Mesothelial cell of epicardium (in vitro differentiated cells): ENCODE measurements at regions not wholly inside any gene's neighbourhood (a gene's known extent, or its start where the extent isn't known, plus 50 kb on each side); places are given as distances from the start of the nearest gene placed in this dataset.
A peak's percentile ranks its signal among the peaks of the same experiment; 100 is the strongest.
"Not testable (repeated sequence)": the region's sequence is repeated elsewhere in the genome, so short reads cannot be mapped to it uniquely, and the experiment has no call there.

Source experiments
- DNase-seq, 2 experiments: peaks; one replicate each; pipeline ENCODE4 v3.0.0; 2021; ENCODE audit warnings: low spot score in 2 of 2; ENCODE audit not compliant: unreplicated experiment in 2 of 2
- H3K27ac Mint-ChIP-seq: 2 replicates; pipeline ENCODE4 v1.8.0; 2021; ENCODE audit warnings: mixed read lengths
- H3K27me3 Mint-ChIP-seq: 2 replicates; pipeline ENCODE4 v1.8.0; 2021; ENCODE audit warnings: low read depth, mixed read lengths
- H3K36me3 Mint-ChIP-seq: 2 replicates; pipeline ENCODE4 v1.8.0; 2021; ENCODE audit warnings: mixed read lengths
- H3K4me1 Mint-ChIP-seq: 2 replicates; pipeline ENCODE4 v1.8.0; 2021; ENCODE audit warnings: mixed read lengths
- H3K4me3 Mint-ChIP-seq: 2 replicates; pipeline ENCODE4 v1.8.0; 2021; ENCODE audit warnings: mild to moderate bottlenecking, moderate library complexity, mixed read lengths
- H3K9me3 Mint-ChIP-seq: 2 replicates; pipeline ENCODE4 v1.8.0; 2021; ENCODE audit warnings: mixed read lengths
- TF ChIP-seq, protein P1 (sequence below): fragments of 200-600 bp; sonication (generic); IDR thresholded peaks from one replicate; pipeline ENCODE4 v1.5.0; 2021; ENCODE audit warnings: antibody characterized with exemption; ENCODE audit not compliant: unreplicated experiment

DNA sequence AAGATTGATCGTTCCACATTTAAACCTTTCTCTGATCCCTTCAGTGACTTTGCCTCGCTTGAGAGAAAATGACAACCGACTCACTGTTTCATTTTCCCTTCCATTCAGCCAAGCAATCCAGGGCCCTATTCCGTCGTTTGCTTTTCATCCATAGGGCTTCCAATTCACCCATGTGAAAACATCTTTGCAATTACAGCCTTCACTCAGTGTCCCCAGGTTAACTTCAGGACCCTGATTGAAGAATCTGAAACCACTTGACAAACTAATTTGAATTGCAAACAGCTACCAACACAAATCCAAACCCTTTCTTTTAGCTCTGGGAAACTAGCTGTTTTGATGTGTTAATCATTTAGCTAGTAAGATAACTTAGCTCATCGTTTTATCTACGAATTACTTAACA lies 120.2 kb upstream of the FAM9C start:
- TF ChIP-seq, protein P1, sequence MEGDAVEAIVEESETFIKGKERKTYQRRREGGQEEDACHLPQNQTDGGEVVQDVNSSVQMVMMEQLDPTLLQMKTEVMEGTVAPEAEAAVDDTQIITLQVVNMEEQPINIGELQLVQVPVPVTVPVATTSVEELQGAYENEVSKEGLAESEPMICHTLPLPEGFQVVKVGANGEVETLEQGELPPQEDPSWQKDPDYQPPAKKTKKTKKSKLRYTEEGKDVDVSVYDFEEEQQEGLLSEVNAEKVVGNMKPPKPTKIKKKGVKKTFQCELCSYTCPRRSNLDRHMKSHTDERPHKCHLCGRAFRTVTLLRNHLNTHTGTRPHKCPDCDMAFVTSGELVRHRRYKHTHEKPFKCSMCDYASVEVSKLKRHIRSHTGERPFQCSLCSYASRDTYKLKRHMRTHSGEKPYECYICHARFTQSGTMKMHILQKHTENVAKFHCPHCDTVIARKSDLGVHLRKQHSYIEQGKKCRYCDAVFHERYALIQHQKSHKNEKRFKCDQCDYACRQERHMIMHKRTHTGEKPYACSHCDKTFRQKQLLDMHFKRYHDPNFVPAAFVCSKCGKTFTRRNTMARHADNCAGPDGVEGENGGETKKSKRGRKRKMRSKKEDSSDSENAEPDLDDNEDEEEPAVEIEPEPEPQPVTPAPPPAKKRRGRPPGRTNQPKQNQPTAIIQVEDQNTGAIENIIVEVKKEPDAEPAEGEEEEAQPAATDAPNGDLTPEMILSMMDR, result no peak
- peaks cover 59% of the 10 kb centered on the region for H3K4me1 Mint-ChIP-seq
- peaks cover 2% of the 10 kb centered on the region for H3K36me3 Mint-ChIP-seq
- H3K27me3 Mint-ChIP-seq, result no peaks in the 10 kb centered on the region
- peaks cover 25% of the 10 kb centered on the region for H3K9me3 Mint-ChIP-seq
- no peak overlapping the region for H3K4me3 Mint-ChIP-seq
- no peak for DNase-seq
- H3K27ac Mint-ChIP-seq, result peak overlapping the region; percentile 84

DNA sequence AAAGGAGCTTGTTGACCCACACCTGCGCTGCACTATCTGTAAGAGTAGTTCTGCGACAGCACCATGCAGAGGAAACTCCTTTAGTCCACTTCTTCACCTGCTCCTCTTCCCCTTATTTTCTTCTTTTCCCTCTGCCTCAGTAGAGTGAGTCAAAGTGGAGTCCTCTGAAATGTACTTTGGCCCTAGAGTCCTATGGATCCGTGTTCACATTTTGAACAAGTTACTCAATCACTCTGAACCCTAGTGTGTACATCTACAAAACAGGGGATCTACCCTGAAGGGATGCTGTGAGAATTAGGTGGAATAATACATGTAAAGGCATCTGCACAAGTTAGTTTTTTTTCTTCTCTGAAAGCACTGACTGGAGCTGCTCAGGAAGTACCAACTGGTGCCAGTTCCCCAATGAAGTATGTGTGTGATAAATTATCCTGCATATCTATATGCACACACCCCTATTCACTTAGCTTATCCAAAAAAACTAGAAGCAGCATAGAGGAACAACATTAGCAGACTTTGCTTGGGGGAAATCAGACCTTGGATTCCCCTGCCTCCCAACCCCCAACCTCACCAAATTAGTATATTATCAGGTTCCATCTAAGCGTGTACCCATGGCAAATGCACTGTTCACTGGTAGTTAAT lies 118.5 kb upstream of the FAM9C start:
- Mint-ChIP-seq H3K4me1 (peaks cover 62% of the 10 kb centered on the region), H3K36me3 (no peaks in the 10 kb centered on the region), H3K9me3 (peaks cover 16% of the 10 kb centered on the region), H3K27ac (no peak overlapping the region), H3K27me3 (no peaks in the 10 kb centered on the region), H3K4me3 (no peak overlapping the region)
- TF ChIP-seq, protein P1, result no peak
- no peak for DNase-seq

DNA sequence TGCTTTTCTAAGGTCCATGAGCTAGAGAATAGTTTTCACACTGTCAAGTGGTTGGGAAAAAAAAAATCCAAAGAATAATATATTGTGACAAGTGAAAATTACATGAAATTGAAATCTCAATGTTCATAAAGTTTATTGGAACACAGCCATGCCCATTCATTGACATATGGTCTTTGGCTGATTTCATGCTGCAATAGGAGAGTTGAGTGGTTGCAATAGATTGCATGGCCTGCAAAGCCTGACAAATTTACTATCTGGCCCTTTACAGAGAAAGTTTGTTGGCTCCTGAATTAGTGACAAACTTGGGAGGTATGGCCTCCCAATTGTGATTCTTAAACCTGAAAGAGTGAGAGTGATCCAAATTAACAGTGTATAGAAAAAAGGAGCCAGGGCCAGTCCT lies 115.5 kb upstream of the FAM9C start:
- Mint-ChIP-seq H3K36me3 (no peaks in the 10 kb centered on the region), H3K27me3 (no peaks in the 10 kb centered on the region), H3K4me3 (no peak overlapping the region), H3K4me1 (peaks cover 38% of the 10 kb centered on the region), H3K9me3 (peaks cover 12% of the 10 kb centered on the region), H3K27ac (peak overlapping the region; percentile 55)
- no peak for DNase-seq
- TF ChIP-seq, protein P1, result no peak

DNA sequence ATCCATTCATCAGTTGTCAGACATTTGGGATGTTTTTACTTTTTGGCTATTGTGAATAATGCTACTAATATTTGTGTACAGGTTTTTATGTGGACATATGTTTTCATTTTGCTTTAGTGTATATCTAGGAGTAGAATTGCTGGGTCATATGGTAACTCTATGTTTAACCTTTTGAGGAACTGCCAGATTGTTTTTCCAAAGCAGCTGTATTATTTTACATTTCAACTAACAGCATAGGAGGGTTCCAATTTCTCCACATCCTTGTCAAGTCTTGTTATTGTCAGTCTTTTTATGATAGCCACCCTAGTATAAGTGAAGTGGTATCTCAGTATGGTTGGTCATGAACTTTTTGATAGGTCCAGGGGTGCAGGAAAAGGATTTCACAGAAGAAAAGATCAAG lies 114.5 kb upstream of the FAM9C start:
- Mint-ChIP-seq H3K27me3 (no peaks in the 10 kb centered on the region), H3K9me3 (peaks cover 19% of the 10 kb centered on the region), H3K4me1 (peaks cover 30% of the 10 kb centered on the region), H3K4me3 (no peak overlapping the region), H3K36me3 (peaks cover 2% of the 10 kb centered on the region), H3K27ac (peak overlapping the region; percentile 55)
- DNase-seq, result no peak
- TF ChIP-seq, protein P1, result no peak

DNA sequence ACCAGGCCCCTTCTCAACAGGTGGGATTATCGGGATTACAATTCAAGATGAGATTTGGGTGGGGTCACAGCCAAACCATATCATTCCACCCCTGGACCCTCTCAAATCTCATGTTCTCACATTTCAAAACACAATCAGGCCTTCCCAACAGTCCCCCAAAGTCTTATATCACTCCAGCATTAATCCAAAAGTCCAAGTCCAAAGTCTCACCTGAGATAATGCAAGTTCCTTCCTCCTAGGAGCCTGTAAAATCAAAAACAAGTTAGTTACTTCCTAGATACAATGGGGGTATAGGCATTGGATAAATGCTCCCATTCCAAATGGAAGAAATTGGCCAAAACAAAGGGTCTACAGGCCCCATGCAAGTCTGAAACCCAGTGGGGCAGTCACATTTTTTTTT lies 111.1 kb upstream of the FAM9C start:
- not testable (repeated sequence) for H3K27me3 Mint-ChIP-seq, H3K36me3 Mint-ChIP-seq, H3K4me3 Mint-ChIP-seq, DNase-seq, H3K27ac Mint-ChIP-seq
- H3K9me3 Mint-ChIP-seq, result peaks cover 29% of the 10 kb centered on the region
- peaks cover 21% of the 10 kb centered on the region for H3K4me1 Mint-ChIP-seq

DNA sequence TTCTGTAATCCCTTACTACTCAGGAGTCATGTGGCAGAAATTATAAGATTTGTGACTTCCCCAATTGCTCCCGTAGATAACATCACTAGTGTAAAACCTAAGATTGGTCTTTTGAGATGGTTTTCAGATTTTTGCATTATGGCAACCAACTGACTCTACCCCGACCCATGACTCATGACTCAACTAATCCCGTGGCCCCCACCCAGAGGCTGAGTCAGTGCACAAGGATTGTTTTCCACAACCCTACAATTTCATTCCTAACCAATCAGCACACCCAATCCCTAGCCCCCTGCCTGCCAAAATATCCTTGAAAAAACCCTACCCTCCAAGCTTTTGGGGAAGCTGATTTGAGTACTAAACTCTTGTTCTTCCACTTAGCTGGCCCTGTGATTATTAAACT lies 109.4 kb upstream of the FAM9C start:
- no peak for DNase-seq
- TF ChIP-seq, protein P1, result no peak
- no peak overlapping the region for H3K27ac Mint-ChIP-seq
- H3K4me3 Mint-ChIP-seq, result no peak overlapping the region
- H3K9me3 Mint-ChIP-seq, result peaks cover 30% of the 10 kb centered on the region
- H3K4me1 Mint-ChIP-seq, result peaks cover 4% of the 10 kb centered on the region
- no peaks in the 10 kb centered on the region for H3K27me3 Mint-ChIP-seq
- H3K36me3 Mint-ChIP-seq, result peaks cover 2% of the 10 kb centered on the region
